ENCODE measurements at regions not wholly inside any gene's neighbourhood (a gene's known extent, or its start where the extent isn't known, plus 50 kb on each side); places are given as distances from the start of the nearest gene placed in this dataset.
"Not testable (repeated sequence)": the region's sequence is repeated elsewhere in the genome, so short reads cannot be mapped to it uniquely, and the experiment has no call there.

- DNase-seq = no peak
Measured at GRCh38 chr1:5730272-5731109, 261.7 kb downstream of the NPHP4 start.

- no peak for DNase-seq
Measured at GRCh38 chr1:5729636-5730145, 262.5 kb downstream of the NPHP4 start.

- no peak for DNase-seq
Measured at GRCh38 chr1:5728663-5729355, 263.4 kb downstream of the NPHP4 start.

GRCh38 chr1:5727871-5728643, 264.2 kb downstream of the NPHP4 start:
- DNase-seq = no peak

- no peak for DNase-seq
Measured at GRCh38 chr1:5727191-5727590, 265.0 kb downstream of the NPHP4 start.

- not testable (repeated sequence) for DNase-seq
Measured at GRCh38 chr1:5726586-5727184, 265.5 kb downstream of the NPHP4 start.

GRCh38 chr1:5725855-5726585, 266.2 kb downstream of the NPHP4 start:
- no peak for DNase-seq

- no peak for DNase-seq
Measured at GRCh38 chr1:5725406-5725805, 266.8 kb downstream of the NPHP4 start.

- DNase-seq = no peak
Measured at GRCh38 chr1:5724847-5725246, 267.4 kb downstream of the NPHP4 start.

GRCh38 chr1:5722635-5723164, 269.5 kb downstream of the NPHP4 start:
- DNase-seq = no peak

- DNase-seq = no peak
Measured at GRCh38 chr1:5721634-5722215, 270.5 kb downstream of the NPHP4 start.

GRCh38 chr1:5720936-5721335, 271.3 kb downstream of the NPHP4 start:
- no peak for DNase-seq

- no peak for DNase-seq
Measured at GRCh38 chr1:5720484-5720883, 271.7 kb downstream of the NPHP4 start.

- no peak for DNase-seq
Measured at GRCh38 chr1:5720045-5720444, 272.2 kb downstream of the NPHP4 start.

- no peak for DNase-seq
Measured at GRCh38 chr1:5718831-5719632, 273.2 kb downstream of the NPHP4 start.

GRCh38 chr1:5717031-5717682, 275.1 kb downstream of the NPHP4 start:
- DNase-seq = no peak

GRCh38 chr1:5716126-5716525, 276.1 kb downstream of the NPHP4 start:
- no peak for DNase-seq

- DNase-seq = no peak
Measured at GRCh38 chr1:5713101-5714010, 278.9 kb downstream of the NPHP4 start.

Data from T-helper 1 cell (primary cell).